ENCODE measurements at regions not wholly inside any gene's neighbourhood (a gene's known extent, or its start where the extent isn't known, plus 50 kb on each side); places are given as distances from the start of the nearest gene placed in this dataset.

GRCh38 chr2:167626961-167627360 is 620.4 kb downstream of the STK39 start:
- no peak for DNase-seq (ENCODE audit: extremely low read depth, low read depth)
- H3K4me3 ChIP-seq (replicated peaks; ENCODE audit: low read depth, low read length), result no peak overlapping the region
- TF ChIP-seq, protein P1, sequence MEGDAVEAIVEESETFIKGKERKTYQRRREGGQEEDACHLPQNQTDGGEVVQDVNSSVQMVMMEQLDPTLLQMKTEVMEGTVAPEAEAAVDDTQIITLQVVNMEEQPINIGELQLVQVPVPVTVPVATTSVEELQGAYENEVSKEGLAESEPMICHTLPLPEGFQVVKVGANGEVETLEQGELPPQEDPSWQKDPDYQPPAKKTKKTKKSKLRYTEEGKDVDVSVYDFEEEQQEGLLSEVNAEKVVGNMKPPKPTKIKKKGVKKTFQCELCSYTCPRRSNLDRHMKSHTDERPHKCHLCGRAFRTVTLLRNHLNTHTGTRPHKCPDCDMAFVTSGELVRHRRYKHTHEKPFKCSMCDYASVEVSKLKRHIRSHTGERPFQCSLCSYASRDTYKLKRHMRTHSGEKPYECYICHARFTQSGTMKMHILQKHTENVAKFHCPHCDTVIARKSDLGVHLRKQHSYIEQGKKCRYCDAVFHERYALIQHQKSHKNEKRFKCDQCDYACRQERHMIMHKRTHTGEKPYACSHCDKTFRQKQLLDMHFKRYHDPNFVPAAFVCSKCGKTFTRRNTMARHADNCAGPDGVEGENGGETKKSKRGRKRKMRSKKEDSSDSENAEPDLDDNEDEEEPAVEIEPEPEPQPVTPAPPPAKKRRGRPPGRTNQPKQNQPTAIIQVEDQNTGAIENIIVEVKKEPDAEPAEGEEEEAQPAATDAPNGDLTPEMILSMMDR (IDR thresholded peaks at IDR 0.05; ENCODE audit: low read depth, low read length, missing control alignments), result no peak

DNA sequence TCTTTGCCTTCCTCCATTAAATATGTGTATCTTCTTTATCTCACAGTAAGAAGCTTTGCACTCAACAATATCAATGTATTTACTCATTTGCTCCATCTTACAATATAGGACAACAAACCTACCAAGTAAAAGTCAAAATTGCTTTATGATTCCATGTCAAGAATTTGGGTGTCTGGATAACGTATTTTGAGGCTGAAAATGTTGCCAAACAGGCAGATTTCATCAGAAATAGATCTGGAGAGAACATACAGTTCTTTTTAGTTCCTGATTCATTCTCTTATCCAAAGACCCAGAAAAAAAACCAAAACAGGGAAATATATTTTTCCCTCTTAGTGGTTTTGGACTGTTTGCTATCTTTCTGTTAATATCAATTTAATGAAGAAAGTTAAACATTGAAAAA is 621.1 kb downstream of the STK39 start:
- no peak for DNase-seq (ENCODE audit: extremely low read depth, low read depth)
- TF ChIP-seq, protein P1 (IDR thresholded peaks at IDR 0.05; ENCODE audit: low read depth, low read length, missing control alignments), result no peak

GRCh38 chr2:167616997-167617396 is 630.4 kb downstream of the STK39 start:
- TF ChIP-seq, protein P1 (IDR thresholded peaks at IDR 0.05; ENCODE audit: low read depth, low read length, missing control alignments), result no peak
- DNase-seq (ENCODE audit: extremely low read depth, low read depth), result no peak
- no peak overlapping the region for H3K4me3 ChIP-seq (replicated peaks; ENCODE audit: low read depth, low read length)

More for the DNA sequence above, 621.1 kb downstream of the STK39 start:
- H3K4me3 ChIP-seq (replicated peaks; ENCODE audit: low read depth, low read length), result no peak overlapping the region

DNA sequence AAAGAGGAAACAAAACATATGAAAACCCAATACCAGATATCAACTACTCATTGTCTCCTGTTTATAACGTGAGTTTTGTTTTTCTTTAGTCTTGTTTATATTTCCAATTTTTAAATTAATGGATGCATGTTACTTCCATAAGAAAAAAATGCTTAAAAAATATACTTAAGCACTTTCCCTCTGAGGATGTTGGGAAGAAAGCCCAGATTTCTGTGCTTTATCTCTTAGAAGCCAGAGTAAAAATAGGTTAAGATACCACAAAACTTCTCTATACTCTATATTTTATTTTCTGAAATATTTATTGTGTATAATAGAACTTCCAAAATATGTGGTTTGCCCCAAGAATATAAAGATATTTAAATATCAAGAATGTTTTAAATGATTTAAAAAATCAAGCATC is 633.9 kb downstream of the STK39 start:
- TF ChIP-seq, protein P1 (IDR thresholded peaks at IDR 0.05; ENCODE audit: low read depth, low read length, missing control alignments), result no peak
- no peak for DNase-seq (ENCODE audit: extremely low read depth, low read depth)
- H3K4me3 ChIP-seq (replicated peaks; ENCODE audit: low read depth, low read length), result no peak overlapping the region

- DNase-seq (ENCODE audit: extremely low read depth, low read depth), result no peak
- TF ChIP-seq, protein P1 (IDR thresholded peaks at IDR 0.05; ENCODE audit: low read depth, low read length, missing control alignments), result no peak
- H3K4me3 ChIP-seq (replicated peaks; ENCODE audit: low read depth, low read length), result no peak overlapping the region
These were observed 638.9 kb downstream of the STK39 start for GRCh38 chr2:167608487-167608886.

GRCh38 chr2:167607731-167608130 is 639.7 kb downstream of the STK39 start:
- no peak for DNase-seq (ENCODE audit: extremely low read depth, low read depth)
- no peak overlapping the region for H3K4me3 ChIP-seq (replicated peaks; ENCODE audit: low read depth, low read length)
- TF ChIP-seq, protein P1 (IDR thresholded peaks at IDR 0.05; ENCODE audit: low read depth, low read length, missing control alignments), result no peak

DNA sequence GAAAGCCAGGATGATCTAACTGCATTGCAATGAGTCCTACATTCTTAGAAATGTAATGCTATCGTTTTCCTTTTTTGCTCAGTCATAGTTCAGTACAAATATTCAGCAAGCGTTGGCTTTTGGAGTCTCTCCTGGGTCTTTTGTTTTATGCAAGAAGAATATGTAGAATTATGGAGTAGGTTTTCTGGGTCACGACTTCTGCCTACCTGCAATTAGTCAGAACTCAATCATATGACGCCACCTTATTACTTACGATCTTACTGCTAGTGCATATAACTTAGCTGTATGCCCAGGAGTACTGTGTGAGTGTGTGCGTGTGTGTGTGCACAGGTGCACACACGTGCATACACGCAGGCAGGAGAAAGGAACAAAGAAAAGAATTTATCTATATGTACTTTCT is 640.2 kb downstream of the STK39 start:
- TF ChIP-seq, protein P1 (IDR thresholded peaks at IDR 0.05; ENCODE audit: low read depth, low read length, missing control alignments), result no peak
- no peak for DNase-seq (ENCODE audit: extremely low read depth, low read depth)
- H3K4me3 ChIP-seq (replicated peaks; ENCODE audit: low read depth, low read length), result no peak overlapping the region
